ENCODE measurements at regions not wholly inside any gene's neighbourhood (a gene's known extent, or its start where the extent isn't known, plus 50 kb on each side); places are given as distances from the start of the nearest gene placed in this dataset.

GRCh38 chr2:129661935-129662334 lies 317.5 kb upstream of the RAB6C start:
- TF ChIP-seq POLR2A (IDR thresholded peaks at IDR 0.05; ENCODE audit: low read depth, low read length) (no peak), TAF1 (IDR thresholded peaks at IDR 0.05; ENCODE audit: low read depth, low read length) (no peak), POLR2AphosphoS5 (IDR thresholded peaks at IDR 0.05; ENCODE audit: low read depth, low read length) (no peak)
